ENCODE measurements at regions not wholly inside any gene's neighbourhood (a gene's known extent, or its start where the extent isn't known, plus 50 kb on each side); places are given as distances from the start of the nearest gene placed in this dataset.

DNA sequence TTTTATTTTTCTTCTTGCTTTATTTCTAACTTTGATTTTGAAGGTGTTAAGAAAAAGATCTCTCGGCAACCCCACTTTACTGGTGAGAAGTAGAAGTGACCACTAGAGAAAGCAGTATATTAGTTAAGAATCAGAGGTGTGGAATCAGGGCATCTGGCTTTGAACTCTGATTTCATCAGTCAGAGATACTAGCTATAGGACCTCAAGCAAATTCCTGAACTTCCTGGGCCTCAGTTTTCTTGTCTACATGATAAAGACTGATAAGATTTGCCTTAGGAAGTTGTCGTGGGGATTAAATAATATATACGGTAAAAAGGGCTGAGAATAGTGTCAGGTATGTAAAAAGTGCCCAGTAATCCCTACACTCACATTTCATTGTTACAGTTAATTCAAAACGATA lies 440.3 kb upstream of the CRIM1 start:
- H3K9me2 ChIP-seq (replicated peaks; ENCODE audit: low read depth, low read length), result no peaks in the 10 kb centered on the region
- H3K9ac ChIP-seq (ENCODE audit: low read depth, low read length, poor library complexity, severe bottlenecking), result no peak overlapping the region
- no peaks in the 10 kb centered on the region for H3K27me3 ChIP-seq (ENCODE audit: insufficient read depth, low read length, poor library complexity, severe bottlenecking)
- H3K9me3 ChIP-seq (ENCODE audit: insufficient read depth, low read depth, low read length), result no peaks in the 10 kb centered on the region
- H4K20me1 ChIP-seq (ENCODE audit: insufficient read depth, low read length, poor library complexity, severe bottlenecking), result no peaks in the 10 kb centered on the region
- H2AFZ ChIP-seq (ENCODE audit: low read length), result no peak overlapping the region
- no peaks in the 10 kb centered on the region for H3F3A ChIP-seq (ENCODE audit: low read depth)
- H3K4me3 ChIP-seq (ENCODE audit: low read length, poor library complexity, severe bottlenecking), result no peak overlapping the region
- H3K36me3 ChIP-seq (ENCODE audit: insufficient read depth, low read length), result no peaks in the 10 kb centered on the region
- no peak overlapping the region for H3K4me2 ChIP-seq (ENCODE audit: low read depth, low read length, poor library complexity, severe bottlenecking)
- H3K4me1 ChIP-seq (ENCODE audit: insufficient read depth, low read length, poor library complexity, severe bottlenecking), result no peaks in the 10 kb centered on the region
- TF ChIP-seq, protein P1, sequence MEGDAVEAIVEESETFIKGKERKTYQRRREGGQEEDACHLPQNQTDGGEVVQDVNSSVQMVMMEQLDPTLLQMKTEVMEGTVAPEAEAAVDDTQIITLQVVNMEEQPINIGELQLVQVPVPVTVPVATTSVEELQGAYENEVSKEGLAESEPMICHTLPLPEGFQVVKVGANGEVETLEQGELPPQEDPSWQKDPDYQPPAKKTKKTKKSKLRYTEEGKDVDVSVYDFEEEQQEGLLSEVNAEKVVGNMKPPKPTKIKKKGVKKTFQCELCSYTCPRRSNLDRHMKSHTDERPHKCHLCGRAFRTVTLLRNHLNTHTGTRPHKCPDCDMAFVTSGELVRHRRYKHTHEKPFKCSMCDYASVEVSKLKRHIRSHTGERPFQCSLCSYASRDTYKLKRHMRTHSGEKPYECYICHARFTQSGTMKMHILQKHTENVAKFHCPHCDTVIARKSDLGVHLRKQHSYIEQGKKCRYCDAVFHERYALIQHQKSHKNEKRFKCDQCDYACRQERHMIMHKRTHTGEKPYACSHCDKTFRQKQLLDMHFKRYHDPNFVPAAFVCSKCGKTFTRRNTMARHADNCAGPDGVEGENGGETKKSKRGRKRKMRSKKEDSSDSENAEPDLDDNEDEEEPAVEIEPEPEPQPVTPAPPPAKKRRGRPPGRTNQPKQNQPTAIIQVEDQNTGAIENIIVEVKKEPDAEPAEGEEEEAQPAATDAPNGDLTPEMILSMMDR (conservative IDR thresholded peaks at IDR 0.05; ENCODE audit: low read length), result no peak
- no peak for TF ChIP-seq EZH2phosphoT487 (IDR thresholded peaks at IDR 0.05; ENCODE audit: borderline replicate concordance)
- H3K79me2 ChIP-seq (ENCODE audit: insufficient read depth, low read length), result no peaks in the 10 kb centered on the region

DNA sequence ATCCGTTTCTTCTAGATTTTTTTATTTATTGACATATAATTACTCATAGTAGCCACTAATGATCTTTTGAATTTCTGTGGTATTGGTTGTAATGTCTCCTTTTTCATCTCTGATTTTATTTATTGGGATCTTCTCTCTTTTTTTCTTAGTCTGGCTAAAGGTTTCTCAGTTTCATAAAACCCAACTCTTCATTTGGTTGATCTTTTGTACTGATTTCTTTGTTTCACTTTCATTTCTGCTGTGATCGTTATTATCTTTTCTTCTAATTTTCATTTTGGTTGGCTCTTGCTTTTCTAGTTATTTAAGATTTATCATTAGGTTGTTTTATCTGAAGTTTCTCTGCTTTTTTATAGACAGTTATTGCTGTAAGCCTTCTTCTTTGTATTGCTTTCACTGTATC lies 463.6 kb upstream of the CRIM1 start:
- Histone ChIP-seq H3K36me3 (ENCODE audit: insufficient read depth, low read length) (no peaks in the 10 kb centered on the region), H3K4me2 (ENCODE audit: low read depth, low read length, poor library complexity, severe bottlenecking) (peak overlapping the region; percentile 23), H4K20me1 (ENCODE audit: insufficient read depth, low read length, poor library complexity, severe bottlenecking) (no peaks in the 10 kb centered on the region), H3K9me2 (replicated peaks; ENCODE audit: low read depth, low read length) (no peaks in the 10 kb centered on the region), H2AFZ (ENCODE audit: low read length) (peak overlapping the region; percentile 33; the same call in 1 of the 2 replicates), H3K79me2 (ENCODE audit: insufficient read depth, low read length) (no peaks in the 10 kb centered on the region), H3K9me3 (ENCODE audit: insufficient read depth, low read depth, low read length) (no peaks in the 10 kb centered on the region), H3K9ac (ENCODE audit: low read depth, low read length, poor library complexity, severe bottlenecking) (no peak overlapping the region), H3K27me3 (ENCODE audit: insufficient read depth, low read length, poor library complexity, severe bottlenecking) (no peaks in the 10 kb centered on the region), H3F3A (ENCODE audit: low read depth) (no peaks in the 10 kb centered on the region), H3K4me1 (ENCODE audit: insufficient read depth, low read length, poor library complexity, severe bottlenecking) (no peaks in the 10 kb centered on the region), H3K4me3 (ENCODE audit: low read length, poor library complexity, severe bottlenecking) (peak overlapping the region; percentile 38)
- TF ChIP-seq EZH2phosphoT487 (IDR thresholded peaks at IDR 0.05; ENCODE audit: borderline replicate concordance), result no peak
- TF ChIP-seq, protein P1 (conservative IDR thresholded peaks at IDR 0.05; ENCODE audit: low read length), result no peak

DNA sequence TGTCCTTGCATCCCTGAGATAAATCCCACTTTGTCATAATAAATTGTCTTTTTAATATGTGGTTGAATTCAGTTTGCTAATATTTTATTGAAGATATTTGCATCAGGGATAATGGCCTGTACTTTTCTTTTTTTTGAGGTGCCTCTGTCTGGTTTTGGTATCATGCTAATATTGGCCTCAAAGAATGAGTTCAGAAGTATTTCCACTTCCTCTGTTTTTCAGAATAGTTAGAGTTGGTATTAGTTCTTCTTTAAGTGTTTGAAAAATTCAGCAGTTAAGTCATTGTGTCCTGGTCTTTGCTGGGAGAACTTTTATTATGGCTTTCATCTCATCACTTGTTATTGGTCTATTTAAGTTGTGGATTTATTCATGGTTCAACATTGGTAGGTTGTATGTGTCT lies 464.1 kb upstream of the CRIM1 start:
- peak overlapping the region; percentile 23 for H3K4me2 ChIP-seq (ENCODE audit: low read depth, low read length, poor library complexity, severe bottlenecking)
- no peaks in the 10 kb centered on the region for H3K79me2 ChIP-seq (ENCODE audit: insufficient read depth, low read length)
- TF ChIP-seq, protein P1 (conservative IDR thresholded peaks at IDR 0.05; ENCODE audit: low read length), result no peak
- no peak for TF ChIP-seq EZH2phosphoT487 (IDR thresholded peaks at IDR 0.05; ENCODE audit: borderline replicate concordance)
- no peaks in the 10 kb centered on the region for H3K4me1 ChIP-seq (ENCODE audit: insufficient read depth, low read length, poor library complexity, severe bottlenecking)
- H2AFZ ChIP-seq (ENCODE audit: low read length), result peak overlapping the region; percentile 33; the same call in 1 of the 2 replicates
- peak overlapping the region; percentile 38 for H3K4me3 ChIP-seq (ENCODE audit: low read length, poor library complexity, severe bottlenecking)
- no peaks in the 10 kb centered on the region for H3K36me3 ChIP-seq (ENCODE audit: insufficient read depth, low read length)
- no peaks in the 10 kb centered on the region for H3K9me2 ChIP-seq (replicated peaks; ENCODE audit: low read depth, low read length)
- no peaks in the 10 kb centered on the region for H3K27me3 ChIP-seq (ENCODE audit: insufficient read depth, low read length, poor library complexity, severe bottlenecking)
- no peaks in the 10 kb centered on the region for H3K9me3 ChIP-seq (ENCODE audit: insufficient read depth, low read depth, low read length)
- no peak overlapping the region for H3K9ac ChIP-seq (ENCODE audit: low read depth, low read length, poor library complexity, severe bottlenecking)
- no peaks in the 10 kb centered on the region for H4K20me1 ChIP-seq (ENCODE audit: insufficient read depth, low read length, poor library complexity, severe bottlenecking)
- no peaks in the 10 kb centered on the region for H3F3A ChIP-seq (ENCODE audit: low read depth)
